ENCODE measurements at regions not wholly inside any gene's neighbourhood (a gene's known extent, or its start where the extent isn't known, plus 50 kb on each side); places are given as distances from the start of the nearest gene placed in this dataset.

DNA sequence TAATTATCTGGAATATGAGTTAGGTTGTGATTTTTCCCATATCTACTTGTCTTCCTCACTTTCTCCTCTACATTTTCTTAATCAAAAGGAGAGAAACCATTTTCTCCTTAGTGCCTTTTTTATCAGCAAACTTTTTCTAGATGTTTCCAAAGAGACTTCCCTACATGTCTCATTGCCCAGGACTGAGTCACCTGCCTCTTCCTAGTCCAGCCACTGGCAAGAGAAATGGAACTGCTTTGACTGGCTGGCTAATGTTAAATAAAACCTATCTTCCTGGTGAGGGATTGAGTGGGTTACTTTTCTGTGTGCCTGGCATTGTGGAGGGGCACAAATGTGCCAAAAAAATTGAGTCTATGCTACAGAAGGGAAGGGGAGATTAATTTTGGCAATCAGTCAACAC lies 52.1 kb upstream of the CD5L start:
- ChIA-PET CTCF (no interaction called here), POLR2A (no interaction called here)
- no peak overlapping the region for H3K4me3 ChIP-seq (ENCODE audit: low read depth, low read length)
- DNase-seq (ENCODE audit: low read depth, low spot score), result no peak
- TF ChIP-seq, protein P1, sequence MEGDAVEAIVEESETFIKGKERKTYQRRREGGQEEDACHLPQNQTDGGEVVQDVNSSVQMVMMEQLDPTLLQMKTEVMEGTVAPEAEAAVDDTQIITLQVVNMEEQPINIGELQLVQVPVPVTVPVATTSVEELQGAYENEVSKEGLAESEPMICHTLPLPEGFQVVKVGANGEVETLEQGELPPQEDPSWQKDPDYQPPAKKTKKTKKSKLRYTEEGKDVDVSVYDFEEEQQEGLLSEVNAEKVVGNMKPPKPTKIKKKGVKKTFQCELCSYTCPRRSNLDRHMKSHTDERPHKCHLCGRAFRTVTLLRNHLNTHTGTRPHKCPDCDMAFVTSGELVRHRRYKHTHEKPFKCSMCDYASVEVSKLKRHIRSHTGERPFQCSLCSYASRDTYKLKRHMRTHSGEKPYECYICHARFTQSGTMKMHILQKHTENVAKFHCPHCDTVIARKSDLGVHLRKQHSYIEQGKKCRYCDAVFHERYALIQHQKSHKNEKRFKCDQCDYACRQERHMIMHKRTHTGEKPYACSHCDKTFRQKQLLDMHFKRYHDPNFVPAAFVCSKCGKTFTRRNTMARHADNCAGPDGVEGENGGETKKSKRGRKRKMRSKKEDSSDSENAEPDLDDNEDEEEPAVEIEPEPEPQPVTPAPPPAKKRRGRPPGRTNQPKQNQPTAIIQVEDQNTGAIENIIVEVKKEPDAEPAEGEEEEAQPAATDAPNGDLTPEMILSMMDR (IDR thresholded peaks at IDR 0.05; ENCODE audit: insufficient read depth, low read length, missing control alignments), result no peak

DNA sequence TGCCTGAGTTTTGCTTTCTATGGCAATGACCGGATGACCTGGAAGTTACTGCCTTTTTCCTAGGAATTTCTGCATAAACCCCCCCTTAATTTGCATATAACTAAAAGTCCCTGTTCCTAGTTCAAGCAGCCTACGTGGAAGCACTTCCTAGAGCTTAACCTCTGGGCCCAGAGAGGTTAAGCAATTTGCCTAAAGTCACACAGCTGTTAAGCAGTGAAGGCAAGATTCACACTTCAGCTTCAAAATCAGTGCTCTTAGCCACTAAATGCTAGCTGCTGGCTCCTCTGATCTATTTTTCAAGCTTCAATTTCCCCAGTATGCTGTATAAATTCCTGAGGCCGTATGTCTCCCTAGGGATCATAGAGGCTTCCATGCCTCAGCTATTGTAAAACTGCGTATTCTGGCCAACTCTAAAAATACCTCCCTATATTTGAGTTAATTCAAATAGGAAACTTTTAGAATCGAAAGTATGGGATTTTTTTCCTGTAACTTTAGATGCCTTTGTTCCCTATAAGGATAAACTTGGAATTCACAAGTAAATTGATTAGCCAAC lies 53.1 kb upstream of the CD5L start:
- ChIA-PET POLR2A (no interaction called here), CTCF (no interaction called here)
- TF ChIP-seq, protein P1 (IDR thresholded peaks at IDR 0.05; ENCODE audit: insufficient read depth, low read length, missing control alignments), result no peak
- no peak overlapping the region for H3K4me3 ChIP-seq (ENCODE audit: low read depth, low read length)
- DNase-seq (ENCODE audit: low read depth, low spot score), result no peak

DNA sequence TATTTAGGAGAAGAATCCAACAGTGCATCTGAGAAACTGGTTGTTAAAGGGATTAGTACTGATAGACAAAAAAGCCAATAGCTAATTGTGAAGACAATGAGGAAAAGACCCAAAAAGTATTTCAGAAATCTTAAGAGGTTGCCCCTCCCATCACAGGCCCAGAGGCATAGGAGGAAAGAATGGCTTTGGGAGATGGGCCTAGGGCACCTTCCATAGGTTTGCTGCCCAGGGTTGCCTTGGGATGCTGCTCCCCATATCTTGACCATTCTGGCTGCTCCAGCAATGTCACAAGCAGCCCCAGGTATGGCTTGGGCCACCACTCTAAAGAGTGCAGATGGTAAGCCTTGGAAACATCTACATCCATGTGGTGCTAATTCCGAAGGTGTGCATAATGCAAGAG lies 68.7 kb upstream of the CD5L start:
- DNase-seq (ENCODE audit: low read depth, low spot score), result no peak
- TF ChIP-seq, protein P1 (IDR thresholded peaks at IDR 0.05; ENCODE audit: insufficient read depth, low read length, missing control alignments), result no peak
- POLR2A ChIA-PET, result no interaction called here
- CTCF ChIA-PET, result no interaction called here
- no peak overlapping the region for H3K4me3 ChIP-seq (ENCODE audit: low read depth, low read length)

DNA sequence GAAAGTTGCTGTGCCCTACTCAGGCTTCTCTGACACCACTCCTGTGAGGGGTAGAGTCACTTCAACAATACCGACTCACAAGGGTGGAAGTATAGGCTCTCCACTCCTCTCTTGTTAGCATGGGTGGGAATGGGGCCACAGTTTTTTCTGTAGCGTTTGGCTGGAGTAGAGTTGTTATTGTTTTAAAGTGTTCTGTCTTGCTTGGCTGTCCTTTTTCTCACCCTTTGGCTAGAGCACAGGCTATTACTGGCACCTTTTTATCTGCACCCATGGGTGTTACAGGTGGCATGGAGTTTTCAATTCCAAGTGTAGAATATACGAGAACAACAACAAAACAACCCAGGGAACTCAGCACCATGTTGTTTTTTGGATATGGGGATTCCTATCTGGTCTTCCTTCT lies 74.3 kb upstream of the CD5L start:
- CTCF ChIA-PET, result no interaction called here
- TF ChIP-seq, protein P1 (IDR thresholded peaks at IDR 0.05; ENCODE audit: insufficient read depth, low read length, missing control alignments), result no peak
- POLR2A ChIA-PET, result no interaction called here
- H3K4me3 ChIP-seq (ENCODE audit: low read depth, low read length), result no peak overlapping the region
- DNase-seq (ENCODE audit: low read depth, low spot score), result no peak

DNA sequence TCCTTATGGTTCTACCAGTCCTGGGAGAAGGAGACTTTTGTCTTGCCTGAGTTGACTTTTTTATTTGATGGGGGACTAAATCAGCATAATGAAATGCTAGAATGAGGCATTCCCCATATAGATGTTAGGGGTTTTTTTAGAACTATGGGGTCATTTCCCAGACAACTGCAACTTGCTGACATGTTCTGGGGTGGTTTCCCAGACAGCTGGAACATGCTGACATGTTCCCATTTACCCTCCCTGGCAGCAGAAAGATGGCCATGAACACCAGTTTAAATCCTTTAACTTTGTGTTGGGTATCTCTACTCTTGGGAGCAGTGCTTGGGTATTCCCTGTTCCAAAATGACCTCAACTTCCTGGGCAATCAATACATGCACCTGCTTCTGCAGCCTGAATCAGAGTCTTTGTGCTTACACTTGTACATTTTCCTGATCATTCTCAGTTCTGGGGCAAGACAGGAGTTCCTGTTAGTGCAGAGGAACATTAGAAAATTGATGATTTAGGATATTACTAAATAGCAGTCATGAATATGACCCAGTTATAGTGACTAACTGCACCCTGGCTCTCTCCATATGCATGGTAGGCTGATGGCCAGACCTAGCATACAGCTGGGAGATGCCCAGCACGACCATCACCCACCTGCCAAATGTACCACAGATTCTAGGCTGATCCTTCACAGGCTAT lies 75.4 kb upstream of the CD5L start:
- TF ChIP-seq, protein P1 (IDR thresholded peaks at IDR 0.05; ENCODE audit: insufficient read depth, low read length, missing control alignments), result no peak
- no peak for DNase-seq (ENCODE audit: low read depth, low spot score)
- POLR2A ChIA-PET, result no interaction called here
- CTCF ChIA-PET, result no interaction called here
- no peak overlapping the region for H3K4me3 ChIP-seq (ENCODE audit: low read depth, low read length)

DNA sequence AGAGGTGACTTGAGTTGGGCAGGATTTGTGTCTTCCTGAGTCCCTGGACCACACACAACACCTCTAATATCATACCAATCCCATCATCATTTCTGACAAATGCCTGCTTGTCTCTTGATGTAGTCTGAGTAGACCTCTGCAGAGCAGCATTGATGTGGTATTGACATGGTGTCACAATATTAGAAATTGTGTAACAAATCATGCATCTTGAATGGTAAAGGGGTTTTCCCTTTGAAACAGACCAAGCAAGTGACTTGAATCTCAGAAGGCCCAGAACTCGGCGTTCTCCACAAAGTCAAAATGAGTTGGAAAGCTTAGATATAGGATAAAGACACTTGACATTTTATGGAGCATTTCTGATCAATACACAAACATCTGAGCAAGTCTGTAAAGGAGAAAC lies 72.7 kb upstream of the KIRREL1 start:
- no peak overlapping the region for H3K4me3 ChIP-seq (ENCODE audit: low read depth, low read length)
- ChIA-PET CTCF (interaction anchor here (1.0 kb wide), 1 partner anchor 43 kb away, joined by 4 read pairs; no protein-coding TSS in a partner anchor), POLR2A (no interaction called here)
- DNase-seq (ENCODE audit: low read depth, low spot score), result no peak
- TF ChIP-seq, protein P1 (IDR thresholded peaks at IDR 0.05; ENCODE audit: insufficient read depth, low read length, missing control alignments), result no peak

All from AG04449 (cell line).